ENCODE measurements at regions not wholly inside any gene's neighbourhood (a gene's known extent, or its start where the extent isn't known, plus 50 kb on each side); places are given as distances from the start of the nearest gene placed in this dataset.

DNA sequence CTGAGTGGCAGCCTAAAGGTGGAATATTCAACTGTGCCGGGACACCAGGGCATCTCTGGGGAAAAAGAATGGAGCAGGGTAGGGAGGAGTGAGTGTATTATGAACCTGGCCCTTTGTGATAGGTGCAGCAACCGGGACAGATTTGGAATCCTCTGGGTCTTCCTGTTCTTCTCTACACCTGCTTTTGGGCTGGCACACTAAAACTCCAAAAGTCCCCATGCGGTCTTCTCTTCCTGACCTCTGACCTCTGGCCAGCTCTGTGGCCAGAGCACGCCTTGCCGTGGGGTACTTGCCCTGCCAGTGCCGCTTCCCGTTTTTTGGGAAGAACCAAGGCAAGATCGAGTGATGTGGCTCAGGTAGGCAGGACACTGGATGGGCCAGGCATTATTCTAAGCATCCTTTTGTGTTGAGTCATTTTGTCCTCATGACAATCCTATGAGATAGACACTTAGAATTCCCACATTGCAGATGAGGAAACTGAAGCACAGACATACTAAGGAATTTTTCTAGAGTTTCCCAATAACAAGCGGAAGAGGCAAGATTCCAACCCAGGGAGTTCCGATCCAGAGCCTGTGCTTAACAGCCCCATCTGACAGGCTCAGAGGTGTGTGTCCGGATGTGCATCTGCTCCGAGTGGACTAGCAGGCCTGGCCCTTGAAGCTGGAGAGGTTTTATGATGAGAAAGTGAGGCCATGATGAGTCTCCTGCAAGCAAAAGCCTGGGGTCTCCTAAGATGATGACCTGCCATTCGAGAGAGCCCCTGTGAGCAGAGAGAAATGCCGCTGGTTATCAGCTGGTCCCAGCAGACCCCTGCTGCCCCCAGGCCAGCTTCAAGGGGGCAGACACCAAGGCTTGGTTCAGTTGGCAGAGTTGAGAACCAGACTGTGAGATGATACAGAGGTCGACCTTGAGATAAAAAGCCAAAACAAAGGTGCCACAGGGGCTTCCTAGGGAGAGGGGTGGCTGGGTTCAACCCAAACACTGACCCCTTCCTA is 67.9 kb upstream of the ESRRB start:
- DNase-seq (ENCODE audit: low read depth): no peak

DNA sequence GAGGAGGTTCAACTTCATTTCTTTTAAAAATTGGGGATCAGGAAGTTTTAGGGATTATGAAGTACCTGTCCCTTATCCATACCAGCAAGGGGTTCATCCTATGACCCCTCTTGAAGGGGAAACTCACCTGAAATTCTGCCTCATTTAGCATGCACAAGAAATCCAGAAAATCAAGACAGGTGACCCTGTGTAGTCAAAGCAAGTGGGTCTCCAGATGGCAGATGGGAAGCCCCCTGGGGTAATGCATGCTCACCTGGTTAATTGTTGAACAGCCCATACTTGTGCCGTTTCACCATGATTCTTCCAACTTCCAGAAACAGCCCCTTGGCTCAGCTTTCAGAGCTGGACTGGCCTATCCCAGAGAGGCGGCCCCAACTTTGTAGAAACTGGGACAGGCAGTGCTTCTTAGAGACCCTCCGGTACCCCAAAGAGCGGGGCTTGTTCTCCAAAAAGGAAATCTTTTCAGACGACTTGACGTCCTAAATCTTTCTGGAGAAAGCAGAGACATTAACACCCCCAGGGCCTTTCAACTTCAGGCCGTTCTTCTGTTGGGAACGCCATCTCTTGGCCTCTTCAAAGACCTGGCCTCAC is 66.3 kb upstream of the ESRRB start:
- no peak for DNase-seq (ENCODE audit: low read depth)

DNA sequence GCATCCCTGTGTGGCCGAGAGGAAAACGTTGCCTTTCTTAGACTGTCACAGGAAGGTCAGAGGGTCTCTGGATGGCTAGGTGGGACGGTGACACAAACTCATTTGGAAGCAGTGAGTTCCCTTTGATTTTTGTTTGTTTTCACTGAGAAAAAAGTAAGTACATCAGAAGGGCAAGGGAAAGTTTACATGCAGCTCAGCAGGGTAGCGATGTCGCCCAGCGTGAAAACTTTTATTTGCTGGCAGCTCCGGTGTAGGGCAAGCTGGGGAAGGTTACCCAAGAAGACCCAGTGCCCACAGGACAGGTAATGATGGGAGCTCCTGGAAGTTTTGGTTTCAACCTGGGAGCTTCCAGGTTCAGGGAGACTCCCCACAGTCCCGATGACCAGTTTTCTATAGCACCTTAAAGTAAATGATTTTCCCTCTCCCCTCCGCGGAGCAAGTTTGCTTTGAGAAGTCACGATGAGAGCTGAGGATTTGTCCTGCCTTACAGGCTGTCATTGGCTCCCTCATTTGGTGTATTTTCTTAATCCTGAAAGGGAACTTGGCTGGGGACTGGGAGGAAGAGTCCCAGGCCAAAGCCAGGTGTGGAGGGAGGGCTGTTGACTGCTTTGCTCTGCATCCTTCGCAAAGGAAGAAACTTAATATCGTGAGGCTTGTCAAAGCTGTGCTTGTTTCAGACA is 64.7 kb upstream of the ESRRB start:
- DNase-seq (ENCODE audit: low read depth): no peak

GRCh38 chr14:76312821-76313220 is 63.1 kb upstream of the ESRRB start:
- DNase-seq (ENCODE audit: low read depth): no peak

GRCh38 chr14:76313303-76313702 is 62.6 kb upstream of the ESRRB start:
- no peak for DNase-seq (ENCODE audit: low read depth)

DNA sequence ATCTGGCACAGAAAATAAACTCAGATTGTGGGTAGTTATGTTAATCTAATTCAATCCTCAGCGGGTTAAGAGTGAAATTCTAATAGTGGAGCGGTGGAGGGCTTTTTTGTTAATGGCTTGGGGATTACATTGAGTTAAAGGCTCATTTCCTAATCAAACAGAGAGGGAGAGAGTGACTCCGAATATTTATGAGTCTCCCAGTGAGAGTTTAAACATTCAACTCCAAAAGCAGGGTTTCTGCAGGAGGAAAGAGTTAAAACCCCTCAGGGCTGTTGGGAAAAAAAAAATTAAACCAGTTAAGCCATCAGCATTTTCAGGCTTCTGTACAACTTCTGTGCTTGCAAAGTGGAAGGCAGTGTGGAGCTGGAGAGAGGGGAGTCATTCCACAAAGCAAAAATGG is 62.1 kb upstream of the ESRRB start:
- no peak for DNase-seq (ENCODE audit: low read depth)

DNA sequence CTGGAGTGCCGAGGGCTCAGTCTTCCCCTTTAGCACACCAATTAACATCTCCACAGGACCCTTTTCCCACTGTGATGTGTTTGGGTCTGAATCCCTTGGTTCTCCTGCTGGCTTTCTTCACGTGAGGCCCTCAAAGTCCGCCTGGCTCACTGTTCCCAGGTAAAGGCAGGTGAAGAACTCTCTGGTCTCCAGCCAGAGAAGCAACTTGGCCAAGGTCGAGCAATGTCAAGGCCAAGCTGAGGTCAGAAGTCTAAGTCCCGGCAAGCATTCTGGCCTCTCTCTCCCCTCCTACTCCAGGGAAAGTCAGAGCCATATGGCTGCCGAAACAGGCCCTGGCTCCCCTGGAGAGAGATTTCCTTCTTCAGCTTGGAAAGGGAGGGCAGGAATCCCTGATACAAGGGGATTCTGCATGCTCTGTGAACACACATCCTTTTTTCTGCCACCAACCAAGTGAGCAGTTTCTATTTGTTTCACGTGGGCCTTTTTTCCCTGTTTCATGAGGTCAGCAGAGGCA is 61.4 kb upstream of the ESRRB start:
- no peak for DNase-seq (ENCODE audit: low read depth)

DNA sequence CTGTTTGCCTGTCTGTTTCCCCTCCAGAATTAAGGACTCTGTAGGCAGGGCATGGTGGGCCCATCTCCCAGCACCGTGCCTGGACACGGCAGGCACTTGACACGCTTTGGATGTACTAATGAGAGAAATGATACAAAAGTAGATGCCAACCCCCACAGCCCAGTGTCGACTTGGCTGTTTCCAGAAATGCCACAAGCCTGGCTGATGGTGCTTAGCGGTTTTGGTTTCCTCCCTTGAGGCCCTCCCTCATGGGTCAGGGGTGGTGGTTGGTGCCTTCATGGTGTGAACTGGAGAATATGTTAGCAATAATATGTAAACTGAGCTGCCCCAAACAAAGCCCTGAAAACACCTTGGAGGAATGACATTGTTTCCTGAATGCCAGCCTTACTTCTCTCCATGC is 55.5 kb upstream of the ESRRB start:
- no peak for DNase-seq (ENCODE audit: low read depth)

GRCh38 chr14:76320975-76321374 is 55.0 kb upstream of the ESRRB start:
- DNase-seq (ENCODE audit: low read depth): no peak

GRCh38 chr14:76322594-76323220 is 53.2 kb upstream of the ESRRB start:
- no peak for DNase-seq (ENCODE audit: low read depth)

GRCh38 chr14:76323331-76324050 is 52.4 kb upstream of the ESRRB start:
- DNase-seq (ENCODE audit: low read depth): no peak

DNA sequence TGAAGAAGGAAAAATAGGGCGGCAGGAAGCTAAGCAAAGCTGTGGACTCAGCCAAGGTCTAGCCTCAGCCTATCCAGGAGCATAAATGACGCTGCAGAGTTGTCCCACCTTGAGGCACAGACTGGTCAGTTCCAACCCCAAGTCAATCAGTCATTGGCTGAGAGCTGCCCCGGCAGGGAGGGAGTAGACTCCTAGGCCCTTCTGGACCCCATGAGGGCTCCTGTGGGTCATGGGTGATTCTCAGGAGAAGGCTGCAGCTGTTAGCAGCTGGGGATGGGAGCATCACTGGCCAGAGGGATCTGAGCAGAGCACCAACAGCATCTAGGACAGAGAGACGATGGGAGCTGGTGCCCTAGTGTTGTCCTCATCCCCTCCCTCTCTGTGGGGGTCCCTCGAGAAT is 51.8 kb upstream of the ESRRB start:
- DNase-seq (ENCODE audit: low read depth): no peak
